ENCODE measurements at regions not wholly inside any gene's neighbourhood (a gene's known extent, or its start where the extent isn't known, plus 50 kb on each side); places are given as distances from the start of the nearest gene placed in this dataset.

DNA sequence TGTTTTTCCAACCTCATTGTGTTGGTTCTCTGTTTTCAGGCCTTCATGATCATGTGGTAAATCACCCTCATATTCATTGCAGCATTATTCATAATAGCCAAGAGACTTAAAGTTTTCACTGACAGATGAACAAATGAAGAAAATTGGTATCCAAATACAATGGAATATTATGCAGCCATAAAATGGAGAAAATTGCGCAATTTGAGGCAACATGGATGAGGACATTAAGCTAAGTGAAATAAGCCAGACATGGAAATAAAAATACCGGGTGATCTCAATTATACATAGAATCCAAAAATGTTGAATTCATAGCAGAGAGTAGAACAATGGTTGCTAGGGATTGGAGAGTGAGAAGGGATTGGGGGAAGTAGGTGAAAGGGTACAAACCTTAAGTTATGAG is 491.9 kb upstream of the KCNMB2 start:
- FAIRE-seq (no peak), DNase-seq (ENCODE audit: low read depth) (no peak)
- Histone ChIP-seq H3K27me3 (ENCODE audit: control insufficient read depth, insufficient read depth, low read length) (no peaks in the 10 kb centered on the region), H3K36me3 (ENCODE audit: control insufficient read depth, insufficient read depth, low read length) (no peaks in the 10 kb centered on the region), H3K4me3 (ENCODE audit: low read depth, low read length) (no peak overlapping the region)
- no peak for TF ChIP-seq CTCF (IDR thresholded peaks at IDR 0.05; ENCODE audit: insufficient read depth, low read length, severe bottlenecking)

DNA sequence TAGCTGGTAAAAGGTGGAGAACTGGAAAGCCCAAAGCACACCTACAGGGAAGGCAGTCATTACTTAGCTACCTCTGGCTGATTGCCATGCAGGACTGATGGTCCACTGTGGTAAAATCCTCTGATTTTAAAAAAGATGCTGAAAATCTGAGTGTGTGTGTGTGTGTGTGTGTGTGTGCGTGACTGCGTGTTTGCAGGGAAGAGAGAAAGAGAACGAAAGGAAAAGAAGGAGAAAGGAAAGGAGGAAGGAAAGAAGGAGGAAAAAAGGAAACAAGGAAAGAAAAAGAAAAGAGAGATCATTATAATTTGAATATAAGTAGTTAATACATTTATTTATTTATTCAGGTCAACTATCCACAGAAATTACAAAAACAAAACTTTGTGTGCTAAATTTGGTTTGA is 488.7 kb upstream of the KCNMB2 start:
- DNase-seq (ENCODE audit: low read depth) (no peak), FAIRE-seq (peak; percentile 18)
- TF ChIP-seq CTCF (IDR thresholded peaks at IDR 0.05; ENCODE audit: insufficient read depth, low read length, severe bottlenecking), result no peak
- no peaks in the 10 kb centered on the region for H3K27me3 ChIP-seq (ENCODE audit: control insufficient read depth, insufficient read depth, low read length)
- no peaks in the 10 kb centered on the region for H3K36me3 ChIP-seq (ENCODE audit: control insufficient read depth, insufficient read depth, low read length)
- no peak overlapping the region for H3K4me3 ChIP-seq (ENCODE audit: low read depth, low read length)

GRCh38 chr3:178048768-178049167 is 487.5 kb upstream of the KCNMB2 start:
- no peak for FAIRE-seq
- no peak for TF ChIP-seq CTCF (IDR thresholded peaks at IDR 0.05; ENCODE audit: insufficient read depth, low read length, severe bottlenecking)
- H3K27me3 ChIP-seq (ENCODE audit: control insufficient read depth, insufficient read depth, low read length), result no peaks in the 10 kb centered on the region
- DNase-seq (ENCODE audit: low read depth), result no peak
- H3K36me3 ChIP-seq (ENCODE audit: control insufficient read depth, insufficient read depth, low read length), result no peaks in the 10 kb centered on the region
- no peak overlapping the region for H3K4me3 ChIP-seq (ENCODE audit: low read depth, low read length)

DNA sequence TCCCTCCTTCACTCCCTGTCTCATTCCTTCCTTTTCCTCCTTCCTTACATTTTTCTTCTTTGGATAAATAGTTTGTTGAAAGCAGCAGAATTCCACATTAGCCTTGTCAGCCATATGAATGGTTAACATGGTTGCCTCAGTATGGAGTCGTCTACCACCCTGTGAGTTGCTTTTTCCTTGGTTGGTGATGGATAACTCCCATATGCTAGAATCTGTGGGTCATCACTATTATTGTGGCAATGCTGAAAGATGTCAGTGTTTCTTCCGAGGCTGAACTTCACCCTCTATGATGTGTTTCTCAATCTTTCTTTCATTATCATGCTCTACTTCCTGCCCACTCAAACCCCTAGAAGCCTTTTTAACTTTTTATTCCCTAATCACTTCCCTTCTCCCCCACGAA is 481.8 kb upstream of the KCNMB2 start:
- no peaks in the 10 kb centered on the region for H3K27me3 ChIP-seq (ENCODE audit: control insufficient read depth, insufficient read depth, low read length)
- no peak for FAIRE-seq
- H3K4me3 ChIP-seq (ENCODE audit: low read depth, low read length), result no peak overlapping the region
- no peak for TF ChIP-seq CTCF (IDR thresholded peaks at IDR 0.05; ENCODE audit: insufficient read depth, low read length, severe bottlenecking)
- no peaks in the 10 kb centered on the region for H3K36me3 ChIP-seq (ENCODE audit: control insufficient read depth, insufficient read depth, low read length)
- DNase-seq (ENCODE audit: low read depth), result no peak

DNA sequence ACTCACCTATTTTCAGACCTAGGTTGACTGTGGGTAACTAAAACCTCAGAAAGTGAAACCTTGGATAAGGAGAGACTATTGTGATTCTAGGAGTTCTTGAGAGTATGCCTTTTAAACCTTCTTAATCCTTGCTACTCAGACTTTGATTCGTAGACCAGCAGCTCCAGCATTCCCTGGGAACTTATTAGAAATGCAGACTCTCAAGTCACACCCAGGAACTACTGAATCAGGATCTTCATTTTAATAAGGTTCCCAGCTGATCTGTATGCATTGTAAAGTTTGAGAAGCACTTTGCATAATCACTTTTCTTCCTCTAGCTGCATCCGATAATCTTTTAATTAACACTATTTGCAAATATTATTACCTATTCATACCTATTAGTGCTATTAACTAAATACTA is 480.3 kb upstream of the KCNMB2 start:
- Histone ChIP-seq H3K27me3 (ENCODE audit: control insufficient read depth, insufficient read depth, low read length) (no peaks in the 10 kb centered on the region), H3K4me3 (ENCODE audit: low read depth, low read length) (no peak overlapping the region), H3K36me3 (ENCODE audit: control insufficient read depth, insufficient read depth, low read length) (no peaks in the 10 kb centered on the region)
- no peak for TF ChIP-seq CTCF (IDR thresholded peaks at IDR 0.05; ENCODE audit: insufficient read depth, low read length, severe bottlenecking)
- no peak for DNase-seq (ENCODE audit: low read depth)
- no peak for FAIRE-seq

- no peak overlapping the region for H3K4me3 ChIP-seq (ENCODE audit: low read depth, low read length)
- H3K27me3 ChIP-seq (ENCODE audit: control insufficient read depth, insufficient read depth, low read length), result no peaks in the 10 kb centered on the region
- H3K36me3 ChIP-seq (ENCODE audit: control insufficient read depth, insufficient read depth, low read length), result no peaks in the 10 kb centered on the region
- DNase-seq (ENCODE audit: low read depth), result no peak
- TF ChIP-seq CTCF (IDR thresholded peaks at IDR 0.05; ENCODE audit: insufficient read depth, low read length, severe bottlenecking), result no peak
- FAIRE-seq, result no peak
Measured at GRCh38 chr3:178056868-178057267, 479.4 kb upstream of the KCNMB2 start.
